Left forelimb (tissue), 1 donor: ENCODE measurements at regions not wholly inside any gene's neighbourhood (a gene's known extent, or its start where the extent isn't known, plus 50 kb on each side); places are given as distances from the start of the nearest gene placed in this dataset.

Experiments
- DNase-seq: peaks from one replicate; pipeline ENCODE4 v3.0.0-alpha.2; 2018; ENCODE audit warnings: low spot score

DNA sequence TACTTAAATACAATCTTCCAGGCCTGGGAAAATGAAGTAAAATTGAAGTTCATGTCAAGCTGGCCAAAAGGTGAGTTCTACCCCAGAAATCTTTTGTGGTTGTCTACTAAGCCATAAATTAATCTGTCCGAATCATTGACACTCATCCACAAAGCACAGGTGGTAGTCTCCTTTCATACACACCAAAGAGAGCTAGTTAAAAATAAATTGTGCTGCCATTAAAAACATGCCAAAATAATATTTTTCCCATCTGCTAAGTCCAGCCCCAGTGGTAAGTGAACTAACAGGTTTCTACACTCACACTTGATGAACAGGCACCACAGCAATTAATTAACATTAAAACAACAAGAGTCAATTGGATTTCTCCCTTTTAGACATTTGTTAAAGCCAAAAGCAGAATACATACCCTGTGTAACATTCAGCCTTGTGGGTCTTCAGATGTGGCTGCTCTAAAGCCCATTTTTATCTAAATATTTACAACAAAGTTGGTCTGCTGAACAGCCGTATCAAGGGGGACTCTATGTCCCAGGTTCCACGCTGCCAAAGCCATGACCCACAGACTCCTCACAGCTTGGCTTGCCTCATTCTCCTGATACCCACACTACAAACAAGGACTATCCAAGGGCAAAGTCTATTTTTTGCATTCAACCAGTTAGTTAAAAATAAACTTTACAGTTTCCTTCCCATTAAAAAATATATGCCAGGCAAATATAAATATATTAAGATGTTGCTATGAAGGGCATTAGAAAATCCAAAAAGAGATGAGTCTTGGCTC lies 490.4 kb downstream of the BMP2 start:
- no peak for DNase-seq

DNA sequence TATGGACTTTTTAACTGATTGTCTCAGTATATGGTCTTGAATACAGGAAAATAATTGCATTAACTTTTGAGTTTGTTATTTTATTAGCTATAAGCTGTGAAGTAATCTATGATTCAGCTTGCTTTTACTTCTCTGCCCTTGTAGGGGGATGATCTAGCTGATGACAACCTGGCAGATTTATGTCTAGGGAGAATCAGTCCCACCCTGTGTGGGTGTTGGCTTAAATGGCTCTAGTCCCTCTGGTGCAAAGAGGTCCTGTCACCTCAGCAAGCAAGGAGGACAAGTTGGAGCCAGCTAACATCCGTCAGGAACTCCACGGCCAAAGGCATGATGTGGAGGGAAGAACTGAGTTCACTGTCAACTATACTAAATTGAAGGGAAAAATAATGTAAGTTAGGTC lies 495.3 kb downstream of the BMP2 start:
- no peak for DNase-seq

DNA sequence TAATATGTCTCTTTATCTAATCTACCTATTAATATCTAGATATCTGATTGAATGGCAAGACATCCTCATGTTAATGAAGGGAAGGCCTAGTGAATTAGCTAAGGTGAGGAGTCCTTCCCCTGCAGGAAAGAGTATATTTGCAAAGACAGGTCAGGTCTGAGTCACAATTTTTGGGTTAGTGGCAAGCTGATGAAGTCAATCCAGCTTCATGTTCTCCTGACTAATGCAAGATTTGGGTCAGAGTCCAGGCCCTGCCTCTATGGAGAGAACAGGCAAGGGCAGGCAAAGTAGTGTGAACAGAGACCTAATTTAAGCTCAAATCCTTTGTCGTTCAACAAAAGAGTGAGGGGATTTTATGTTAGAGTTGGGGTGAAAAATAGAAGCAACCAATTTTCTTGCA lies 496.7 kb downstream of the BMP2 start:
- DNase-seq, result no peak

DNA sequence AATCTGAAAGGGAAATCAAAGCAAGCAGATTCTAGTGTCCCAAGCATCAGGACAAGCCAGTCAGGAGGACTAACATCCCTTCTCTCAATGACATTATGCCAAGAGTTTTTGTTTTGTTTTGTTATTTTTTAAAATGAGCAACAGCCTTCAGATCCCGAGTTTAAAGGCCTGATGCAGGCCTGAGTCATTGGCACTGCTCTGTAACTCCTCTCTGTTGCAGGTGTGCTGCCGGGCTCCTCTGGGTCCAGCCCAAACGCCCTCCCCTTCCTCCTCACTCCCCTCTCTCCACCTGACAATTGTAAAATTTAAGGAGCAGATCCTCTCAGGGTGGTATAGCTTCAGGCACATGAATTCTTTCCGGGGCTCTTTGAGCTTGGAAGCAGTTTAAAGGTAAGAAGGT lies 502.0 kb downstream of the BMP2 start:
- DNase-seq, result no peak

DNA sequence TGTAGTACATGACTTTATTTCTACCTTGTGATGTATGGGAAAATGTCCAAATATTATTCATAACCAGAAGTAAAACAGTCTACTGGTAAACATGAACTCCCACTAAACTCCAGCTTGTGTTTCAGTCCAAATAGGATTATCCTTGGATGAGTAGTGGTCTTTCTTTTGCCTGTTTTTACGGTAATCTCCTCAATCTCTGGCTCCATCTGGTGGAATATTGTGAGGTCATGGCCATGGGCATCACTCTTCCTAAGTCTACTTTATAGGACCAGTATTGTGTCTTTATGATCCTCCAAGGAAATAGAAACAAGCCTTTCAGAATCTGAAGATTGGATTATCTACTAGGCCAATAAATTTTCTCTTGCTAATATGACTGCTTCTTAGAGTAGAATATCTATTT lies 505.0 kb downstream of the BMP2 start:
- no peak for DNase-seq

DNA sequence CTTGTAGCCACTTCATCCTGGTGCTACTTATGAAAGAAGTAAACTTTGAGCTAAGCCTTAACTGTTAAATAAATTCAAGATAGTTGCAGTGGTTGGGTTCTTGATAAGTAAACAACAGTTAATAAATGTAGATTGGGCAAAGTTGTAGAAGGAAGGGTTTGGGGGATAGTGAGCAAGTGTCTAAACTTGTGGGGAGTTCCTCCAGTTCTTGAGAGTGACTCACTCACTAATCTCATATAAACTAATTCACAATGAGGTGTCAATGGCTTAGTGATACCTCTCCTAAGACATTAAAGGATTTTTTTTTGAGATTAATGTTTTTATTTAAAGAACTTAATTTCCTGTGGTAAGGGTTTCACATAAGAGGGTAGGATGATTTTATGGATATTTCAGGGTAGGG lies 507.4 kb downstream of the BMP2 start:
- DNase-seq, result no peak

DNA sequence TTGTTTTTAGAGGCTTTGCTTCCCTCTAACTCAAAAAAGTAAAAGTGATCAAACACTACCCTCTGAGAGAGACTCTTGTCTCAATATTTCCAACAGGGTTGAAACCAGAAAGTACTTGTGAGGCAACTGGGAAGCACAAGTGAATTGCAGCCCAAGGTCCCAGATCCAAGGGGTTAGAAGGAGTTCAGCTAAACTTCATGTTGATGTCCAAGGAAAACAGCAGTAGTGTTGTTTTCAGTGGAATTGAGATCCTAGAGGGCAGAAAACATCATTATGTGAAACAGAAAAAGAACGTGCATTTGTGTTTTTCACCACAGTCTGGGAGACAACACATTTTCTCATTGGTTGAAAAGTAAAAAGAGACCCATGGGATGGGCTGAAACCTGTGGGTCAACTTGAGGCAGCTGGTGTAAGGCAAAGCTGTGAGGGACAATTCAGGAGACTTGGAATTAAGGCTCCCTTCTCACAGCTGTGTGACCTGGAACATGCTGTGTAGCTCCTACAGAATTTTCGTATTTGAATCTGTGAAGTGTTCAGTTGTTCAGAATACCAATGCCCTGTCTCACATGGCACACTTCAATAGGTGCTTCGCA lies 508.3 kb downstream of the BMP2 start:
- DNase-seq, result no peak

DNA sequence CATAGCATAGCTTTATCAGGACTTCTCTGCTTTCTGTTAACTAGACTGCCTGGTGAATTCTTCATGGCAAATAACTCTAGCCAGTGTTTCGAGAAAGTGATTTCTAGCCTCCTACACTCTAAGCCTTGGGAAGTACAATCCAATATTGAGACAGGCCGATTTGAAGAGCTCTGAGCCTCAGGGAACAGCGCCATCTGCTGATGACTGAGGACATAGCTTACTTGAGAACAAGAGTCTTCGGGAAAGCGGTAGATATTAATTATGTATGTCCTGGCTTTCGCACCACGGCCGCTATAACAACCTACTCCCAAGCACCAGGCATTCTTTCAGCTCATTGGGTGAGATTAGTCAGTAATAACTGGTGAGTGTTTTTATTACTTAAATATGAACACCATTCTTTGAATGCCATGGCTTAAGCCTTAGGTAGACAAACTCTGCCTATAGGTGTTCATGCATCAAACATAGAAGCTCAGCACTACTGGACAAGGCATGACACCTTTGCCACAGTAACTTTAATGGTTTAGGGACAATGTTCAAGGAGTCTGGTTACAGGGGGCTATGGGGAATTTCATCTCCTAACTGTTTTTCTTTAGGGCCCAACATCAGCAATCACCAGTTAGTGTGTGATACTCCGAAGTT lies 518.6 kb downstream of the BMP2 start:
- DNase-seq, result peak; percentile 76

DNA sequence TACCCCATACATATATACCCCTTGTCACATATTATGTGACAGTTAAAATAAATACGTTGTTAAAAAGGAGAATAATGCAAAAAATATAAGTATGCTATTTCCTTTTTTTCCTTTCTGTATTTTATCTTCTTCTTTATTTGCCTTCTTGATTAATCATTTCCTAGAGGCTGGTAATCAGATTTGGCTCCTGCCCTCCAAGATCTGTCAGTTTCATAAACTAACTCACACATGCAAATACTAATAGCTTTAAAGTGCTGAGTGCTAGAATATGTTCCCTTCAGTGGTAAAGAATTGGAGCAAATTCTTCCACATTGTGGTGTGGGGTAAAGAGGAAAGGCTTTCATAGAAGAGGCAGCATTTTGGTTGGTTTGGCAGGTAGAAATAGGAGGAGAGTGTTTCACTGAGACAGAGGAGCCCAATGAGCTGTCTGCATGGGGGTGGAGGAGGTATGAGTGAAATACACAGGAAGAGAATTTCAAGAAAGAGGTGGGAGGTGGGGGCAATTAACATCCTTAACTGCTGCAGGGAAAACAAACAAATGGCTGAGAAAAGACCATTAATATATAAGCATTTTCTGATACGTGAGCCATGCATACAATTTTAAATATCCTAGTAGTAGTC lies 523.9 kb downstream of the BMP2 start:
- no peak for DNase-seq

DNA sequence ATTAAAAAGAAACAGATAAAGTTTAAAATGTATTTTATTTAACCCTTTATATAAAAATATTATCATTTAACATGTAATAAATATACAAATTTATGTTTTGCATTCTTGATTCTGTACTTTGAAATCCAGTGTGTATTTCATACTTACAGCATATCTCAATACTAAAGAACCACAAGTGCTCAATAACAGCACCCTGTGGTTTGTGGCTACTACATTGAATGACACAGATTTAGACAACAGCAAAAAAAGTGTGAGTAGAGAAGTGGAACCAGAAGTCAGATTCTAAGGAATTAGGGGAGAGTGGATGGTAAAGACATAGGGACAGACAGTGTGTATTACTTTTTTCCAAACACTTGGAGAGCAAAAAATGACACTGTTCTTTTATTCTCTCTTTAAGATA lies 524.5 kb downstream of the BMP2 start:
- no peak for DNase-seq

DNA sequence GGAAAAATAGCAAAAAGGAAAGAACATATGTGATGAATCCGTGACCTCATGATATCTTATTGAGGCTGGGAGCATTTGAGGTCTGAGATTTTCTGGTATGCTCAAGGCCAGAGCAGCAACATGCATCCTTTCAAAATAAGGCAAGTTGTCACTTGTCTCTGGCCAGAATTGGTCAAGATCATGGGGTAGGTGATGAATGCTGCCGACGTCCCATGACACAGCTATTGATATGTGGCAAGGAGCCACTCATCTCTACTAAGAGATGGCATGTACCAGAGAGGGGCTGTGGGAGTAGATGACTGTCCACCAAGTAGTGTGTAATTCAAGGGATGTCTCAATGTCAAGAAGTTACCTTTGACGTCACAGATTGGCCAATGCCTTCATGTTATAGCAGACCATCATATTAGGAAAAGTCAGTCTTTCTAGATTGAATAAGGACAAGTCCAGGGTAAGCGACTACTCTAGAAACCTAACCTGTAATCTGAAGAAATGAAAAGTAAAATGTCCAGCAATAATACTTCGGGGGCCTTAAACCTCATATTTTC lies 527.4 kb downstream of the BMP2 start:
- DNase-seq, result no peak

DNA sequence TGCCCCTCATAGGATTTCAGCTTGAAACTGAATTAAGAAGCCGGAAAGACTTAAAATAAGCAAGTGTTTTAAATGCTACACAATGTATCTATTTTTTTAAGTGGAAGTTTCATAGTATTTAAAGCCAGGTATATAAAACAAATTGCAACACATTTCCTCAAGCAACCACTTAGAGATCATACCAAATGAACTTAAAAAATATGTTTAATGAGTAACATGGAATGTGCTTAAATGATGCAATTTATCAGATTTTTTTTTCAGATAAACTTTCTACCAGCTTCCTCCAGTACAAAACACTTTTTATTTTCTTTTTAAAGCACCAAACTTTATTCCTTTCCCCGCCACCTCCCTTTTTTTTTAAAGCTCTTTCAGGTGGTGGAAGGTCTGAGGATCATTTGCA lies 534.3 kb downstream of the BMP2 start:
- DNase-seq, result no peak

DNA sequence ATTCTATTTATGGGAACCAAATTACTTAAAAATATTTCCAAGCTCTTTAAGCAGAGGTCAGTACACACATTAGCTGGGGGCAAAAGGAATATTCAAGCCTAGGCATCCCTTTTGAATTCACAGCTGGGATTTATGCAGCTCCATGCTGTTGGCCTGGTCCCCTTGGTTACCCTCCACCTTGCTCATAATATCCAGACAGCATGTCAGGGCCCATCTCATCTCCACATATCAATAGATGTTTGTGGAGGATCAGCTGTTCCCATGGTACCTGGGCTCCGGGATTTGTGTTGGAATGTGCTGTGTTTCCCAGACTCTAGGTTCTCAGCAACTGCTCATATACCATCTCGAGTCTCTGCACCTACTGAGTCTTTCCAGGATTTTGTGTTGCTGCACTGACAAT lies 534.8 kb downstream of the BMP2 start:
- no peak for DNase-seq

DNA sequence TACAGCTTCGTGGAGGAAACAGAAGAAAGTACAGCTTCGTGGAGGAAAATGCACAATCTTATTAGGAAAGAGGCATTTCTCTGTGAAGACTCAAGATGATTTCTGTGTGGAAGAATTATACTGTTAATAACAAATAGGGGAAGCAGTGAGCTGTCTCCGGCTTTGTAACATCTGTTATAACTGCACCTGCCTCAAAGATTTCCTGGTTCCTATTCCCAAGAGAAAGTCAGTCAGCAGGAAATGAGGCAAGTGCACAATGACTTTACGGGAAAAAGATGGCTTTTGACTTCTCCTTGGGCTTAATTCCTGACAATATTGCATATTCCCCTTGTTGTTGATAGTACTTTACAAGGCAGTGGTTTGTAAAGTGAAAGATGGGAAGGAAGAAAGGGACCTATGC lies 538.5 kb downstream of the BMP2 start:
- no peak for DNase-seq

DNA sequence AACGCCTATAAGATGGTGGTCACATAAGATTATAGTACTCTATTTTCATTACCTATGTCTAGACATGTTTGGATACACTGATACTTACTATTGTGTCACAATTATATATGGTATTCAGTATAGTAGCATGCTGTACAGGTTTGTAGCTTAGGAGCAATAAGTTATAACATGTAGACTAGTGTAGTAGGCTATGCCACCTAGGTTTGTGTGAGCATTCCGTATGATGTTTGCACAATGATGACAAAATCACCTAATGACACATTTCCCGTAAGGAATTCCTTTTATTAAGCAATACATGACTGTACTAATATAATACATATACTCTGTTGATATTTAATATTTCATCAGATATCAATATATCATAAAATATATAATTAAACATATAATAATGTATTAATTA lies 540.7 kb downstream of the BMP2 start:
- no peak for DNase-seq

DNA sequence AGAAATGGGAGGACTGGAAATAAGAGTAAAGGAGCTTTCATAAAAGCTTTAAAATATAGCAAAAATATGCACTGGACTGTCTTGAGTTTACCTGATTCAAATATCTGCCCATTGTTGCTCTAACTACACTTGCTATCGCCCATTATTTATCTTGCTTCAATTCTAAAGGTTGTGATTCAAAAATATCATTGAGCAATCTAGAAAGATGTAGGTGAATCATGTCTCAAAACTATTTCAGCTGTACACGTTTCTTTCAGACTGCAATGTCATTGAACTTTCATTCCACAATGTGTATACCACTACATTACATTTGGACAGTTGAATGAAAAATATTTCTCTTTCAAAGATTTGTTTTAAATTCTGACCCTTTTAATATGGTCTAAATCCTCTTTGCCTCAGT lies 545.6 kb downstream of the BMP2 start:
- no peak for DNase-seq

DNA sequence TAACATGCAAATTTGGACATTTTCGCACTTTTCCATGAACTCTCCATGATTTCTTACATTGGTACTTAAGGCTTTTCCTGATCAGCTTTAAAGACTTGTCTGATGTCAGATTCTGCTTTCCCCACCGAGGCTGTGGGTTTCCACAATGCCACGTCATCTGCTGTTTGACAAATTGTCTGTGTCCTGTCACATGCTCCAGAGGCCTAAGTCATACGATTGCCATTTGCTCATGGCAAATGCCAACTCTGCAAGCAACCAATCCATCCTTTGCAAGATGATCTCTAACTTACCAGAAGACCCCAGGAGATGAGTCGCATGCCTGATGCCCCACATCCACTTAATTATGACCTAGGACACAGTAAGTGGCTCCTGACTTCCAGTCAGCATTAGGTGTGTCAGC lies 556.5 kb downstream of the BMP2 start:
- no peak for DNase-seq

DNA sequence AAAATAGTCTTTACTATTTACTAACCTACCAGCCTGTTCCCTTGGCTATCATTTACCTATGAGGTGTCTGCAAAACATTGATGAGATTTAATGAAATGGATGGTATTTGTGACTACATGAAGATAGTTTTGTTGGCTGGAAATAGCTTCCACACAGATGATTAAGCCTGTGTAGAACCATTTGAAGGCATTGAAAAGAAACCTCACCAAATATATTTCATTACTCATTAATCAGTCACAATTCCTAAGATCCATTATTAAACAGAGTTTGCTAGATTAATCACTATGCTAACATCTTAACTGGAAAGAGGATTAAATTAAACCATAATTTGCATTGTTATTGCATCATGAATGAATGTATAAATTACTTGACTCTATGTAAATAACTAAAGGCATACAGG lies 560.3 kb downstream of the BMP2 start:
- DNase-seq, result no peak

DNA sequence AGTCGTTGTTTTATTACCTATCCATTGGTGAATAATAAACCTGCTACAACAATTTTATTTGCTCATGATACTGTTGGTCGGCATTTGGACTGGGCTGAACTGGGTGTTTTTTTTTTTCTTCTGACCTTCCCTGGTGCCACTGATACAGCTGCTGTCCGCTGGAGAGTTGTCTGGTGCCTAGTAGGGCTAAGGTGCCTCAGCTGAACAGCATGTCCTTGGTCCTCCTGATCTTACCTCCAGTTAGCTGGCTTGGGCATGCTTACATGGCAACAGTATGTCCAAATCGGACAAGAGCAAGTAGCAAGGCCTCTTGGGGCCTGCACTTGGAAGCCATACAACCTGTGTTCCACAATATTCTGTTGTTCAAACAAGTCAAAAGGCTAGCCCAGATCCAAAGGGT lies 563.4 kb downstream of the BMP2 start:
- DNase-seq, result no peak

DNA sequence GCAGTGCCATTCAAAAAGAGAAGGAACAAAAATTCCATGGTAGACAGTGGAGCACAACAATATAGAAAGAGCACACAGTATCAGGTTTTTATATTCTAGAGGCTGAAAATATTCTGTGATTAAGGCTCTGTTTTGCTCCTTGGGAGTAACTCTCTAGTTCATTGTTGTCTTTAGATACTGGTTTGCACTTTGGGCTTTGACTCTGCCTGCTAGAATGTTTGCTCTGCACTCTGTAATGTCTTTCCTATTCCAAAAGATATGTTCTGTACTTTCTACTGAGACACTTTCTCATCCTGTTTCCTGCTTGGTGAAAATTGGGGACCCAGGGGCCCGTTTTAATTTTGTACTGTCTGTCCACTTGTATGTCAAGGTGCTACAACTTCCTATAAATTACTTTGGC lies 564.7 kb downstream of the BMP2 start:
- no peak for DNase-seq

DNA sequence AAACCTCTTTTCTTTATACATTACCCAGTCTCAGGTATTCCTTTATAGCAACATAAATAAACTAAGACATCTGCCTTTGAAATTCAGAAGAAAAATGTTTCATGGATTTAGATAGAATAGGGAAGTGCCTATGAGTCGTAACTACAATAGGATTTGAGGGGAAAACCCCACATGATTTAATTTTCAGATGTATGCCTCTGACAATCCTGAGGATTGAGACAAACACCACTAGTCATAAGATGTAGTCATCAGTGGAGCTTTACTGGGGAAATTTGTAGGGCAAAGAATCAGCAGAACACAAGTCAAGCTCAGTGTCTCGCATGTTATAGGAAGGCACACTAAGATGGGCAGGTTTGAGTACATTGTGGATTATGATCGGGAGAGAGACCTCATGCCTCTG lies 566.4 kb downstream of the BMP2 start:
- DNase-seq, result no peak

DNA sequence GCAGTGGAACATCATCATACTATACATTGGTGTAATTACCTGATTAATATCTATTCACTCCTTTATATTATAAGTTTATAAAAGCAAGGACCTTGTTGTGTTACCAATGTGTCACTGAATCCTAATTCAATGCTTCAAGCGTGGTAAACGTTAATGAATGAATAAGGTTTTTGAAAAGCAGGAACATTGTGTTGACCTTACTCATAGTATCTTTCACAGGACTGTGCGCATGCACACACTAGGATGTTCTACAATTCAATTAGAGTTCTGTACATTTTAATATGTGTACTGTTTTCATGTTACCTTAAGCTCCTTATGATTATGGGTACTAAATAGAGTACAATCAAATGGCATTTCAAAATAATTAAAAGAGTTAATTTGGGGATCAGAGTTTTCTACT lies 578.5 kb downstream of the BMP2 start:
- no peak for DNase-seq

DNA sequence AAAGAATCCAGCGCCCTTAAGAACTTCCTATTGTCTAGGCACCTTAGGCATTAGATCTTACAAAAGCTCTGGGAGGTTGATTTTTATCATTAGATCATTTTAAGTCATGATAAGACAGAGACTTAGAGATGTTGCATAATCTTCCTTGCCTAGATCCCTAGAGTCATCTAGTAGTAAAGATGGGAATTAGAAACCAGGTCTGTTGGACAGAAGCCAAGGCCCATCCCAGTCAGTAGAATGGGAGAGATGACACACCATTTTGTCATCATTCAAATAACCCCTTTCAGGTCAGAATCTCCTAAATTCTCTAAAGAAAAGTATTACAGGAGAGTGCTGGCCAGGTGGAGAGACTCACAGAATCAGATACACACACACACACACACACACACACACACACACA lies 579.1 kb downstream of the BMP2 start:
- DNase-seq, result no peak
